Liver (tissue), 8 donors: ENCODE measurements at regions not wholly inside any gene's neighbourhood (a gene's known extent, or its start where the extent isn't known, plus 50 kb on each side); places are given as distances from the start of the nearest gene placed in this dataset.

ENCODE experiments used
- DNase-seq: peaks from one replicate; pipeline ENCODE4 v3.0.0-alpha.2; 2017; ENCODE audit warnings: low spot score
- H3K27ac ChIP-seq, 2 donors: one replicate each; pipeline ENCODE4 v1.7.0; 2013; ENCODE audit warnings: inconsistent platforms in 2 of 2, low read length in 2 of 2, control low read depth in 1 of 2, low read depth in 1 of 2, mild to moderate bottlenecking in 1 of 2
- H3K27me3 ChIP-seq, 4 donors: one replicate each; pipeline versions ENCODE4 v1.6.1 to v1.7.0; 2013; ENCODE audit warnings: low read length in 3 of 4, inconsistent platforms in 1 of 4, mild to moderate bottlenecking in 1 of 4, moderate library complexity in 1 of 4; ENCODE audit not compliant: control insufficient read depth in 4 of 4, insufficient read depth in 4 of 4
- H3K36me3 ChIP-seq, 4 donors: one replicate each; pipeline versions ENCODE4 v1.6.1 to v1.7.0; 2013; ENCODE audit warnings: low read length in 3 of 4, mild to moderate bottlenecking in 3 of 4, low read depth in 1 of 4, moderate library complexity in 1 of 4; ENCODE audit not compliant: control insufficient read depth in 4 of 4, insufficient read depth in 3 of 4
- H3K4me1 ChIP-seq, 4 donors: one replicate each; pipeline versions ENCODE4 v1.6.1 to v1.7.0; 2013; ENCODE audit warnings: low read length in 3 of 4, mild to moderate bottlenecking in 3 of 4, moderate library complexity in 1 of 4; ENCODE audit not compliant: control insufficient read depth in 4 of 4, insufficient read depth in 4 of 4
- H3K4me3 ChIP-seq, 3 donors: one replicate each; pipeline versions ENCODE4 v1.6.1 to v1.7.0; 2013; ENCODE audit warnings: low read length in 3 of 3, control low read depth in 1 of 3, low read depth in 1 of 3, mild to moderate bottlenecking in 1 of 3
- H3K9ac ChIP-seq, 2 donors: one replicate each; pipeline ENCODE4 v1.7.0; 2013; ENCODE audit warnings: low read length in 2 of 2, mild to moderate bottlenecking in 2 of 2, moderate library complexity in 2 of 2, control low read depth in 1 of 2, low read depth in 1 of 2
- H3K9me3 ChIP-seq, 4 donors: one replicate each; pipeline versions ENCODE4 v1.6.1 to v1.7.0; 2013; ENCODE audit warnings: low read length in 3 of 4; ENCODE audit not compliant: control insufficient read depth in 4 of 4
- ATF3 ChIP-seq: IDR thresholded peaks from 2 replicates; pipeline ENCODE4 v1.6.1; 2016; ENCODE audit warnings: antibody characterized with exemption
- CTCF ChIP-seq: fragments of 150-350 bp; IDR thresholded peaks from 2 replicates; pipeline ENCODE4 v1.5.1; 2017; ENCODE audit warnings: improper control_type of control experiment, low read depth, low read length; ENCODE audit not compliant: missing input control
- EGR1 ChIP-seq, 2 donors: IDR thresholded peaks; 2 replicates each; pipeline ENCODE4 v1.6.1; 2016 to 2018; ENCODE audit warnings: antibody characterized with exemption in 2 of 2, low read depth in 2 of 2
- FOXA1 ChIP-seq: IDR thresholded peaks from 2 replicates; pipeline ENCODE4 v1.6.1; 2016; ENCODE audit warnings: antibody characterized with exemption
- GABPA ChIP-seq, 2 donors: IDR thresholded peaks in 1 of 2; conservative IDR thresholded peaks in 1 of 2; 2 replicates each; pipeline ENCODE4 v1.6.1; 2016; ENCODE audit warnings: antibody characterized with exemption in 2 of 2, mild to moderate bottlenecking in 1 of 2, moderate library complexity in 1 of 2
- HNF4A ChIP-seq, 2 donors: conservative IDR thresholded peaks; 2 replicates each; pipeline ENCODE4 v1.6.1; 2016; ENCODE audit warnings: antibody characterized with exemption in 2 of 2, mild to moderate bottlenecking in 2 of 2
- HNF4G ChIP-seq: IDR thresholded peaks from 2 replicates; pipeline ENCODE4 v1.6.1; 2016; ENCODE audit warnings: antibody characterized with exemption
- JUND ChIP-seq, 2 donors: IDR thresholded peaks; 2 replicates each; pipeline ENCODE4 v1.6.1; 2016; ENCODE audit warnings: antibody characterized with exemption in 2 of 2
- MAX ChIP-seq: IDR thresholded peaks from 2 replicates; pipeline ENCODE4 v1.6.1; 2016; ENCODE audit warnings: antibody characterized with exemption
- NR2F2 ChIP-seq: IDR thresholded peaks from 2 replicates; pipeline ENCODE4 v1.6.1; 2016; ENCODE audit warnings: antibody characterized with exemption
- RAD21 ChIP-seq, 2 donors: IDR thresholded peaks; 2 replicates each; pipeline ENCODE4 v1.6.1; 2016; ENCODE audit warnings: antibody characterized with exemption in 2 of 2, mild to moderate bottlenecking in 2 of 2
- REST ChIP-seq: IDR thresholded peaks from 2 replicates; pipeline ENCODE4 v1.6.1; 2016; ENCODE audit warnings: antibody characterized with exemption, mild to moderate bottlenecking
- RXRA ChIP-seq, 2 donors: IDR thresholded peaks; 2 replicates each; pipeline ENCODE4 v1.6.1; 2017 to 2018; ENCODE audit warnings: antibody characterized with exemption in 2 of 2, mild to moderate bottlenecking in 1 of 2
- SP1 ChIP-seq: IDR thresholded peaks from 2 replicates; pipeline ENCODE4 v1.6.1; 2018; ENCODE audit warnings: antibody characterized with exemption, mild to moderate bottlenecking
- YY1 ChIP-seq: IDR thresholded peaks from 2 replicates; pipeline ENCODE4 v1.6.1; 2016; ENCODE audit warnings: antibody characterized with exemption, mild to moderate bottlenecking
- ZBTB33 ChIP-seq: IDR thresholded peaks from 2 replicates; pipeline ENCODE4 v1.6.1; 2016; ENCODE audit warnings: antibody characterized with exemption
- WGBS: extraction: QIAGEN DNeasy Blood & Tissue Kit; methylation state at CpG from one replicate; pipeline ENCODE4 v1.1.7; 2013; 5-methylcytosine and 5-hydroxymethylcytosine counted together
- donor health status: healthy.
- donor health status: healthy.
- donor health status: healthy.
- donor health status: healthy.
- donor health status: healthy.

- Histone ChIP-seq H3K4me1 (peaks cover 0 to 5% (median 1%) of the 10 kb centered on the region in 4 donors), H3K36me3 (no peaks in the 10 kb centered on the region), H3K27ac (no peak overlapping the region), H3K9ac (no peak overlapping the region), H3K4me3 (no peak overlapping the region), H3K27me3 (no peaks in the 10 kb centered on the region), H3K9me3 (no peaks in the 10 kb centered on the region)
- WGBS = 56% methylated on average over 6 of the region's 6 CpGs
- no peak for DNase-seq
- no peak for TF ChIP-seq GABPA (IDR thresholded peaks at IDR 0.05 in 1 of 2, conservative IDR thresholded peaks at IDR 0.05 in 1 of 2)
- no peak for TF ChIP-seq YY1
- no peak for TF ChIP-seq NR2F2
- TF ChIP-seq HNF4A (conservative IDR thresholded peaks at IDR 0.05) = no peak
- no peak for TF ChIP-seq RAD21 (IDR thresholded peaks at IDR 0.05)
- no peak for TF ChIP-seq CTCF
- TF ChIP-seq RXRA (IDR thresholded peaks at IDR 0.05) = no peak
- TF ChIP-seq EGR1 (IDR thresholded peaks at IDR 0.05; ENCODE audit: low read depth in 2 of 2) = no peak
- no peak for TF ChIP-seq MAX
- TF ChIP-seq HNF4G = no peak
- no peak for TF ChIP-seq JUND (IDR thresholded peaks at IDR 0.05)
- TF ChIP-seq FOXA1 = no peak
- TF ChIP-seq SP1 = no peak
- no peak for TF ChIP-seq REST
- no peak for TF ChIP-seq ZBTB33
- no peak for TF ChIP-seq ATF3
Observed at GRCh38 chrX:129125122-129125914, 398.0 kb downstream of the SMARCA1 start.
